Activated T-cell treated with anti-CD3 and anti-CD28 coated beads, Interleukin-2, amount 50 U/mL, for 24 hours (primary cell): ENCODE measurements at regions not wholly inside any gene's neighbourhood (a gene's known extent, or its start where the extent isn't known, plus 50 kb on each side); places are given as distances from the start of the nearest gene placed in this dataset.
"Not testable (repeated sequence)": the region's sequence is repeated elsewhere in the genome, so short reads cannot be mapped to it uniquely, and the experiment has no call there.

Source experiments
- DNase-seq: peaks from one replicate; pipeline ENCODE4 v3.0.0-alpha.2; 2020
- H3K27ac Mint-ChIP-seq: 2 replicates; pipeline ENCODE4 v1.8.0; 2020; ENCODE audit warnings: mild to moderate bottlenecking, mixed read lengths
- H3K27me3 Mint-ChIP-seq: 2 replicates; pipeline ENCODE4 v1.8.0; 2020; ENCODE audit warnings: mixed read lengths
- H3K36me3 Mint-ChIP-seq: 2 replicates; pipeline ENCODE4 v1.8.0; 2020; ENCODE audit warnings: low read depth, mixed read lengths
- H3K4me1 Mint-ChIP-seq: 2 replicates; pipeline ENCODE4 v1.8.0; 2020; ENCODE audit warnings: low read depth, mixed read lengths
- H3K4me3 Mint-ChIP-seq: 2 replicates; pipeline ENCODE4 v1.8.0; 2020; ENCODE audit warnings: mild to moderate bottlenecking, moderate library complexity, mixed read lengths
- H3K9me3 Mint-ChIP-seq: 2 replicates; pipeline ENCODE4 v1.8.0; 2020; ENCODE audit warnings: mixed read lengths

DNA sequence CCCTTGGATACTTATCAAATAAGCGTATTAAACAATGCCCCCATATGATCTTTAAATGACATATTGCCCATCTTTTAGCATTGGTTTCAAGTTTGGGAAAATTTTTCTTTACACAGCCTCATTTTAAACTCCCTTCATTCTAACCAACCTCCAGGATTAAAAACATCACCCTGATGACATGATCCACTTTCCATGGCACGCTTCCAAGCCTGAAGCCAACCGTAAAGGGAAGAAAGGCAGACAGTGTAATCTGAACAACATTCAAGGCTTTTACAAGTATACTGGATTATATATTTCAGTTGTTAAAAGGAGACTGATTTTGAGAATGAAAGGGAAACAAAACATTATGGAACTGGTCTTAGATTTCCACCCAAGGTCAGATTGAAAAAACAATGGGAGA lies 1721.9 kb downstream of the OLFM4 start:
- no peaks in the 10 kb centered on the region for H3K4me1 Mint-ChIP-seq

DNA sequence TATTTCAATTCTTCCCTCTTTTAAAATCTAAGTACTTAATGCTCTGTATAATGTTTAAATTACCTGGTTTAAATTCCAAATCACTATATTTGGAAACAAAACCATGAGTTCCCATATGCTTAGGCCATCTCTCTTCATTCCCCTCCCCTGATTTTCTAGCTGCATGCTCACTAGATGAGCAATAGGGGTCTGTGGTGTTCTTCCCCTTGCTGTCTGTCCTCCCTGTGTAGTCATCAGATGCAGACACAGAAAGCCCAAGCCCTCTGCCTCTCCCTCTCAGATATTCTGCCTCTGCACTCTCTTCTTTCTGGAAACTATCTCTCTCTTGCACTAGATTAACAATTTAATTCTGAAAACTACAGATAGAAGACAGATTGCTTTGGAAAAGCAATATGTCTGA lies 1730.2 kb downstream of the OLFM4 start:
- H3K36me3 Mint-ChIP-seq = no peaks in the 10 kb centered on the region
- peaks cover 15% of the 10 kb centered on the region for H3K9me3 Mint-ChIP-seq
- no peak for DNase-seq
- no peak overlapping the region for H3K4me3 Mint-ChIP-seq
- H3K27me3 Mint-ChIP-seq = no peaks in the 10 kb centered on the region
- no peaks in the 10 kb centered on the region for H3K4me1 Mint-ChIP-seq
- no peak overlapping the region for H3K27ac Mint-ChIP-seq

More for the DNA sequence above, 1721.9 kb downstream of the OLFM4 start:
- Mint-ChIP-seq H3K27me3 (no peaks in the 10 kb centered on the region), H3K4me3 (no peak overlapping the region), H3K27ac (no peak overlapping the region), H3K36me3 (no peaks in the 10 kb centered on the region), H3K9me3 (peaks cover 11% of the 10 kb centered on the region)
- no peak for DNase-seq

DNA sequence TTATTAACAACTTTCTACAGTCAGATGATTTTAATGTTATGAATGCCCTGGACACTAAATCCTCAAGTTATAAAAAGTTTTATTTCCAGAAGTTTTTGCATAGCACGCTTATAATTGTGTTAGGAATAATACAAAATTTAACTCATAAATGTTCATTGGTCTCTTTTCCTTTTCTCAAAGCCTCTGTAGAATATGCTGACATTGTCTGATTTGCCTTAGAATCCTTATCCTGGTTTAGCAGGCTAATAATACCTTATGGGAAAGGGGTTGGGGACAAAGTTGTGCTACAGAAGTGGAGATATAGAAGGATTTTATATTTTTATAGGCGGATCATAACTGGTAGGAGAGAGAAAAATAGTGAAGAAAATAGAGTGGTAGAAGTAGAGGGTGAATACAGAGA lies 1739.6 kb downstream of the OLFM4 start:
- no peak for DNase-seq
- Mint-ChIP-seq H3K9me3 (peaks cover 24% of the 10 kb centered on the region), H3K4me3 (no peak overlapping the region), H3K27ac (no peak overlapping the region), H3K27me3 (no peaks in the 10 kb centered on the region), H3K36me3 (no peaks in the 10 kb centered on the region), H3K4me1 (no peaks in the 10 kb centered on the region)

DNA sequence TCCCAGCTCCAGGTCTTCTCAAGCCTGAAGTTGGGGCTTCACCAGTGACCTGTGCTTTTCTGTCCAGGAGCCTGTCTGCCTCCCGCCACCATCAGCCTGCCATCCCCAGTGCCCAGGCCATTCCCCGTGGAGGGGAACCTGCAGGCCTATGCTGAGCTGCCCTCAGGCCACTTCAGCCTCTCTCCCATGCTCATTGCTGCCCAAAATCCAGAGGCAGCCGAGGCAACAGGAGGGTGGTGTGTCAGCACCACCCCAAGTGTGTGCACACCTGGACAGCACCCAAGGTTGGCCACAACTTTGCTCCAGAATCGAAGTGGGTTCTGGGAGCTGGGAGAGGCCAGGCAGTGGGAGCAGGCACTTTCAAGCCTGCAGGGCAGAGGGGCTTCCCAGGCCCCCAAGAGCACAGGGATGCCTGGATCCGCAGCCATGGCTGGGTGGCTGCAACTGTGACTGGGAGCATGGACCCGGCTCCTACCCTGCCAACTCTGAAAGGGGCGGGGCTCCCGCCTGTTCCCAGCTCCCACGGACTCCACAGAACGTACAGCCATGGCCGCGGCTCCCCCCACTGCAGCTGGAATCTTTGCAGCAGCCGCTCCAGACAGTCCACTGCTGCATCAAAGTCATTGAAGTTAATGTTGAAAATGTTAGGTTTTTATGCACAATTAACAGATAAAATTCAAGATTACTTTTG lies 1747.0 kb downstream of the OLFM4 start:
- no peak for DNase-seq
- no peak overlapping the region for H3K27ac Mint-ChIP-seq
- no peaks in the 10 kb centered on the region for H3K36me3 Mint-ChIP-seq
- no peaks in the 10 kb centered on the region for H3K27me3 Mint-ChIP-seq
- peaks cover 22% of the 10 kb centered on the region for H3K9me3 Mint-ChIP-seq
- H3K4me3 Mint-ChIP-seq = no peak overlapping the region
- H3K4me1 Mint-ChIP-seq = no peaks in the 10 kb centered on the region

DNA sequence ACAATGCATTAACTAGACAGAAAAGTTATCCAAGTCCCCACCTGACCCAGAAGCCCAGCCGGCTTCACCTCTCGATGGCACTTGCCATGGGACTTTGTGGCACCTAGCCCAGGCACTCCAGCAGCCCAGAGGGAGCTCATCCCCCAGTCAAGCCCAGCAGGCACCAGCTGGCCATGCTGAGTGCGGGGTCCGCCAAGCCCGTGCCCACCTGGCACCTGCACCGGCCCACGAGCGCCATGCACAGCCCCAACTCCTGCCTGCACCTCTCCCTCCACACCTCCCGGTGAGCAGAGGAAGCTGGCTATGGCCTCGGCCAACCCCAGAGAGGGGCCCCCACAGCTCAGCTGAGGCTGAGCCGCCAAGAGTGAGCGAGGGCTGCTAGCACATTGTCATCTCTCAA lies 1759.1 kb downstream of the OLFM4 start:
- H3K4me1 Mint-ChIP-seq = no peaks in the 10 kb centered on the region
- no peak overlapping the region for H3K4me3 Mint-ChIP-seq
- H3K9me3 Mint-ChIP-seq = peaks cover 14% of the 10 kb centered on the region
- no peak overlapping the region for H3K27ac Mint-ChIP-seq
- no peaks in the 10 kb centered on the region for H3K36me3 Mint-ChIP-seq
- no peak for DNase-seq
- H3K27me3 Mint-ChIP-seq = no peaks in the 10 kb centered on the region

DNA sequence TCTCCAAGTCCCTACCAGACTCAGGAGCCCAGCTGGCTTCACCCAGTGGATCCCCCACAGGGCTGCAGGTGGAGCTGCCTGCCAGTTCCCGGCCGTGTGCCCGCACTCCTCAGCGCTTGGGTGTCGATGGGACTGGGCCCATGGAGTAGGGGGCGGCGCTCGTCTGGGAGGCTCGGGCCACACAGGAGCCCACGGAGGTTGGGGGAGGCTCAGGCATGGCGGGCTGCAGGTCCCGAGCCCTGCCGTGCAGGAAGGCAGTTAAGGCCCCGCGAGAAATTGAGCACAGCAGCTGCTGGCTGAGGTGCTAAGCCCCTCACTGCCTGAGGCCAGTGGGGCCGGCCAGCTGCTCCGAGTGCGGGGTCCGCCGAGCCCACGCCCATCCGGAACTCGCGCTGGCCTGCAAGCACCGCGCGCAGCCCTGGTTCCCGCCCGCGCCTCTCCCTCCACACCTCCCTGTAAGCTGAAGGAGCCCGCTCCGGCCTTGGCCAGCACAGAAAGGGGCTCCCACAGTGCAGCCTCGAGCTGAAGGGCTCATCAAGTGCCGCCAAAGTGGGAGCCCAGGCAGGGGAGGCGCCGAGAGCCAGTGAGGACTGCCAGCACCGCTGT lies 1771.1 kb downstream of the OLFM4 start:
- Mint-ChIP-seq H3K4me3 (no peak overlapping the region), H3K9me3 (peaks cover 18% of the 10 kb centered on the region), H3K4me1 (no peaks in the 10 kb centered on the region), H3K27me3 (no peaks in the 10 kb centered on the region), H3K36me3 (no peaks in the 10 kb centered on the region), H3K27ac (no peak overlapping the region)
- DNase-seq = no peak

DNA sequence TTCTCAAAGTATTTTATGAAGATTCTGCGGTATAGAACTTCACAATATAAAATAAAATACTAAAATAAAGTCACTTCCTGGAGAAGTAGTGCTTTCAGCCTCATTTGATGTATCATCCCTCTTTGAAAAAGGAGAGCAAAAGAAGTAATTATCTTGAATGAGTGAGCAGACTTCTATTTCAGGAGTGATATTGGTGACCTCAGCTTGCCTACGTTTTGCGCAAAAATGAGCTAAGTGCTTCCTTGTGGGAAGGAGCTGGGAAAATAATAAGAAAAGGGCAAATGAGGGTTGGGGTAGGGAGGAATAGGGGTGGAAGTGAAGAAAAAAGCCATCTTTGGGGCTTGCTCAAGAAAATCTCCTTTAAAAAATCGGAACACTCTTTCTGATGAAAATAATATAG lies 1773.6 kb downstream of the OLFM4 start:
- Mint-ChIP-seq H3K4me1 (no peaks in the 10 kb centered on the region), H3K4me3 (no peak overlapping the region), H3K27me3 (no peaks in the 10 kb centered on the region), H3K9me3 (peaks cover 15% of the 10 kb centered on the region), H3K27ac (no peak overlapping the region), H3K36me3 (no peaks in the 10 kb centered on the region)
- no peak for DNase-seq

DNA sequence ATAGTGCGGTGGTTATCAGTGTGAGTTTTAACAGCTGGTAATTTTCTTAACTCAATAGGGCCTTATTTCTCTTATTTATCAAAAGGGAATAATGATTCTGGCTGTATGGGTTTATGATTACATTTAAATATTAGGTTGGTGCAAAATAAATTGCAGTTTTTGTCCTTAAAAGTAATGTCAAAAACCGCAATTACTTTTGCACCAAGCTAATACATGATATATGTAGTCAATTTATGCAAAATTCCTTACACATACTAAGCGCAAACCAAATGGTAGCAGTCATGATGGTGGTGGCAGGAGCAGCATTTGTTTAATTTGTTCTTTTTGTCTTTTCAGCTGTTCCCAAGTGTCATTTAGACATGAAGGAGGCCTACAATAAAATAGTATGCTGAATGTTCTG lies 1777.1 kb downstream of the OLFM4 start:
- Mint-ChIP-seq H3K27me3 (no peaks in the 10 kb centered on the region), H3K36me3 (no peaks in the 10 kb centered on the region), H3K9me3 (peaks cover 9% of the 10 kb centered on the region), H3K27ac (no peak overlapping the region), H3K4me3 (no peak overlapping the region), H3K4me1 (no peaks in the 10 kb centered on the region)
- DNase-seq = no peak

DNA sequence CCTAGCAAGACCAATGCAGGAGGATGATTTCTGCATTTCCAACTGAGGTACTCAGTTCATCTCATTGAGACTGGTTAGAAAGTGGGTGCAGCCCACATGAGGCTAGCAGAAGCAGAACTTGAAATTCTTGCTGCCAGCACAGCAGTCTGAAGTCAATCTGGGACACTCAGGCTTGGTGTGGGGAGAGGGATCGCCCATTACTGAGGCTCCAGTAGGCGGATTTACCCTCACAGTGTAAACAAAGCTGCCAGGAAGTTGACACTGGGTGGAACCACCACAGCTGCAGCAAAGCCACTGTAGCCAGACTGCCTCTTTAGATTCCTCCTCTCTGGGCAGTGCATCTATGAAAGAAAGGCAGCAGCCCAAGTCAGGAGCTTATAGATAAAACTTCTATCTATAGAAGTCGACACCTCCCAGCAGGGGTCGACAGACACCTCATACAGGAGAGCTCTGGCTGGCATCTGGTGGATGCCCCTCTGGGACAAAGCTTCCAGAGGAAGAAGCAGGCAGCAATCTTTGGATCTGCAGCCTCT lies 1793.4 kb downstream of the OLFM4 start:
- H3K27ac Mint-ChIP-seq, H3K4me1 Mint-ChIP-seq, DNase-seq, H3K4me3 Mint-ChIP-seq, H3K36me3 Mint-ChIP-seq, H3K27me3 Mint-ChIP-seq: not testable (repeated sequence)
- peaks cover 25% of the 10 kb centered on the region for H3K9me3 Mint-ChIP-seq

DNA sequence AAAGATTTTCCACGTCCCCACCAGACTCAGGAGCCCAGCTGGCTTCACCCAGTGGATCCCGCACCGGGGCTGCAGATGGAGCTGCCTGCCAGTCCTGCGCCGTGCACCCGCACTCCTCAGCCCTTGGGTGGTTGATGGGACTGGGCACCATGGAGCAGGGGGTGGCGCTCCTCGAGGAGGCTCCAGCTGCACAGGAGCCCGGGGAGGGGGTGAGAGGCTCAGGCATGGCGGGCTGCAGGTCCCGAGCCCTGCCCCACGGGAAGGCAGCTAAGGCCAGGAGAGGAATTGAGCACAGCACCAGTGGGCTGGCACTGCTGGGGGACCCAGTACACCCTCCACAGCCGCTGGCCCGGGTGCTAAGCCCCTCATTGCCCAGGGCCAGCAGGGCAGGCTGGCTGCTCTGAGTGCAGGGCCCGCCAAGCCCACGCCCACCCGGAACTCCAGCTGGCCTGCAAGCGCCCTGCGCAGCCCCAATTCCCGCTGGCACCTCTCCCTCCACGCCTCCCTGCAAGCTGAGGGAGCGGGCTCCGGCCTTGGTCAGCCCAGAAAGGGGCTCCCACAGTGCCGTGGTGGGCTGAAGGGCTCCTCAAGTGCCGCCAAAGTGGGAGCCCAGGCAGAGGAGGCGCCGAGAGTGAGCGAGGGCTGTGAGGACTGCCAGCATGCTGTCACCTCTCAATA lies 1800.9 kb downstream of the OLFM4 start:
- not testable (repeated sequence) for H3K4me3 Mint-ChIP-seq, DNase-seq, H3K27ac Mint-ChIP-seq, H3K36me3 Mint-ChIP-seq, H3K4me1 Mint-ChIP-seq, H3K27me3 Mint-ChIP-seq
- H3K9me3 Mint-ChIP-seq = peaks cover 18% of the 10 kb centered on the region

DNA sequence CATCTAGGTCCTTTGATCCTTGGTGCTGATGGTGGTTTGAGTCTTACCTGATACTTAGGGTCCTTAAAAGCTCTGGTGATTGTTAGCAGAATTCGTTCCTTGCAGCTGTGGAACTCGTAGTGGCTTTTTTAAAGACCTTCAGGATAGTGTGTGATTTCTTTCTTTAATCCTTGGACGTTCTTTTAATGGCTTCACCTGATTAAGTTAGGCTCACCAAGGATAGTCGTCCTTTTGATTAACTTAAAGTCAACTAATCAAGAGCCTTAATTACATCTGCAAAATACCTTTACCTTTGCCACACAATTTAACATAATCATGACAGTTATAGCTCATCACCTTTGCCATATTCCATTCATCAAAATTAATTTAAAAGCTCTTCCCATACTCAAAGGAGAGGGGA lies 1807.7 kb downstream of the OLFM4 start:
- Mint-ChIP-seq H3K36me3 (no peaks in the 10 kb centered on the region), H3K27ac (no peak overlapping the region), H3K4me3 (no peak overlapping the region)

DNA sequence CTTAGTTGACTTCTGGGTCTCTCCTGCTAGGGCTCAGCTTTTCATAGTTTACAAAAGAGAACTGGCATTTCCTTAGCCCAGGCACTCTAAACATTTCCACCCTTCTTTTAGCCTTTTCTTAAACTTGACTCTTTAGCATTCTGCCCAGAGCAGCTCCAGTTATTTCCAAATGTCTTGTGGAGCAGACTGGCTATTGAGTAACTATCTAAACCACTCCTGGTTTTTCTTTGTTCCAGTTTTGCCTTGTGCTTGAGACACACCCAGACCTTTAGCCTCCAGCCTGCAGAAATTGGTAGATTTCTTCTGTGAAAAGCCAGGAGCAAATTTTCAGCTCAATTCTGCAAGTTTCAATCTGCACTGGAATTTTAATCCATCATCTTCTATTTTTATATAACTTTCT lies 1813.1 kb downstream of the OLFM4 start:
- DNase-seq = no peak
- Mint-ChIP-seq H3K36me3 (no peaks in the 10 kb centered on the region), H3K4me3 (no peak overlapping the region)

More for the DNA sequence above, 1807.7 kb downstream of the OLFM4 start:
- no peaks in the 10 kb centered on the region for H3K4me1 Mint-ChIP-seq
- no peaks in the 10 kb centered on the region for H3K27me3 Mint-ChIP-seq
- H3K9me3 Mint-ChIP-seq = peaks cover 4% of the 10 kb centered on the region
- DNase-seq = no peak

DNA sequence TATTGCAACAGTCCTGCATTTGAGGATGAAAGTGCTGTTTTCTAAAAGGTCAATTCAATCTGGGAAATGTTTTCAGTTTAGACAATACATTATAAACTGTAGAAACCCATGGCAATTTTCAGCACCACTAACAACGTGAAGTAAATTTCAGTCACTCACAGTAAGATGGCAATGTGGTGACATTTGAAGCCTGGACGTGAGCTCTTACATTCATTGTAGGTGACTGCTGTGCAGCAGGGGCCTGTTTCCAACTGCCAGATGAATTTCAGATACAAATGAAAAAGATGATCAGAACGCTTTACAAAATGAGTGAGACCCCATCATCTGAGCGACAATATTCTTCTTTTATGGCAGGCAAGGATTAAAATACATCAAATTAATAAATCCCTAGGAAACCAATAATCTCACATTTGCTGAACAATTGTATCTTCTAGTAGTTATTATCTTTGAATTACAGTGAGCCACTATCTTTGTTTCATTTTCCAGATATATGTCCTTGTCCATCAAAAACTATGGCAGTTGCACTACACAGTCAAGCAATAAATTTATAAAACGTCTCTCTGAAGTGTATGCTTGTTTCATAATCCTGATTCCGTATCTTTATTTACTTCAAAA lies 1816.8 kb downstream of the OLFM4 start:
- Mint-ChIP-seq H3K27me3 (no peaks in the 10 kb centered on the region), H3K9me3 (peaks cover 3% of the 10 kb centered on the region), H3K27ac (no peak overlapping the region), H3K4me1 (no peaks in the 10 kb centered on the region), H3K36me3 (no peaks in the 10 kb centered on the region), H3K4me3 (no peak overlapping the region)
- DNase-seq = no peak

More for the DNA sequence above, 1813.1 kb downstream of the OLFM4 start:
- Mint-ChIP-seq H3K4me1 (no peaks in the 10 kb centered on the region), H3K27ac (no peak overlapping the region), H3K9me3 (peaks cover 3% of the 10 kb centered on the region), H3K27me3 (no peaks in the 10 kb centered on the region)

DNA sequence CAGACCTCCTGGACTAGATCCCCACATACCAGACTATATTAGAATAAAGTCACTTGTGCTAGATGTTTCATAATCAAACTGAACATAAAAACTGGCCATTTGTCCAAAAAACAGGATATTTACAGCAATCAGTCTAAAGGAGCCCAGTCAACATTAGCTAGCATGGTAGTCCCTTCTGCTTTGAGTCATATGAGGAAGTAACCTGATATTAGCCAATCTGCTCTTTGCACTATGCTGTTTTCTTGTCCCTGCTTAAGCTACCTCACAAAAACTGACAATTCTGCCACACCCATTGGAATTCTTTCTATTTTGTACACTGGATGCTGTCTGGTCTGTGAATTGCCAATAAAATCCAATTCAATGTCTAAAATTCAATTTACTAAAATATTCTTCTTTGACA lies 1824.2 kb downstream of the OLFM4 start:
- no peak overlapping the region for H3K4me3 Mint-ChIP-seq
- H3K27ac Mint-ChIP-seq = no peak overlapping the region
- H3K36me3 Mint-ChIP-seq = no peaks in the 10 kb centered on the region
- no peak for DNase-seq
- no peaks in the 10 kb centered on the region for H3K27me3 Mint-ChIP-seq
- no peaks in the 10 kb centered on the region for H3K4me1 Mint-ChIP-seq
- H3K9me3 Mint-ChIP-seq = peaks cover 9% of the 10 kb centered on the region

DNA sequence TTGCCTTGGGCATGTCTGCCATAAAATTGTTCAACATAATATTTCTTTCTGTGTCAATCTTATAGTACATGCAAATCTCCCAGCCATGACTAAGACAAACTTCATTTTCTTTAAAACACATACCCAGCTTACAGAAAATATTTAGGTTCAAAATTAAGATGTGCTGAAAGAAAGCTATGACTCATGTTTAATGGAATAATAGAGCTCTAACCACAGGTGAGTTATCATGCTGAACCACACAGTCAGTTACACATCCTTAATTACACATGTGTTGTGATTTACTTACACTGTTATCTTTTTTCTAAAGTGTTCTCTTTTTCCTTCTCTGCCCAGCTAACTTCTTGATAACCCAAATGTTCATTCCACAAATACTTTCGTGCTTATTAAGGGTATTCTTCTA lies 1831.2 kb downstream of the OLFM4 start:
- Mint-ChIP-seq H3K9me3 (peaks cover 13% of the 10 kb centered on the region), H3K36me3 (no peaks in the 10 kb centered on the region), H3K27ac (no peak overlapping the region), H3K27me3 (no peaks in the 10 kb centered on the region), H3K4me3 (no peak overlapping the region), H3K4me1 (no peaks in the 10 kb centered on the region)
- no peak for DNase-seq
